Skeletal muscle satellite cell (primary cell): ENCODE measurements at regions not wholly inside any gene's neighbourhood (a gene's known extent, or its start where the extent isn't known, plus 50 kb on each side); places are given as distances from the start of the nearest gene placed in this dataset.
"Not testable (repeated sequence)": the region's sequence is repeated elsewhere in the genome, so short reads cannot be mapped to it uniquely, and the experiment has no call there.

Experiments used
- H3K27me3 ChIP-seq: 2 replicates; pipeline ENCODE4 v1.7.0; 2013; ENCODE audit warnings: low read length; ENCODE audit not compliant: control insufficient read depth, insufficient read depth
- H3K36me3 ChIP-seq: 2 replicates; pipeline ENCODE4 v1.7.0; 2013; ENCODE audit warnings: mild to moderate bottlenecking, control low read depth, low read length; ENCODE audit not compliant: insufficient read depth
- H3K4me1 ChIP-seq: 2 replicates; pipeline ENCODE4 v1.7.0; 2013; ENCODE audit warnings: low read length; ENCODE audit not compliant: control insufficient read depth, insufficient read depth
- H3K4me2 ChIP-seq: 2 replicates; pipeline ENCODE4 v1.7.0; 2013; ENCODE audit warnings: mild to moderate bottlenecking, low read length
- H3K4me3 ChIP-seq: 2 replicates; pipeline ENCODE4 v1.7.0; 2013; ENCODE audit warnings: low read length
- H3K9ac ChIP-seq: 2 replicates; pipeline ENCODE4 v1.7.0; 2013; ENCODE audit warnings: mild to moderate bottlenecking, low read depth, low read length, moderate library complexity
- H3K9me3 ChIP-seq: replicated peaks from 2 replicates; pipeline ENCODE4 v1.7.0; 2013; ENCODE audit warnings: mild to moderate bottlenecking, control low read depth, low read length

GRCh38 chr10:29702273-29703164, 67.7 kb upstream of the SVIL start:
- H3K4me1 ChIP-seq, result peaks cover 10% of the 10 kb centered on the region
- no peaks in the 10 kb centered on the region for H3K9me3 ChIP-seq
- H3K9ac ChIP-seq, result no peak overlapping the region
- H3K36me3 ChIP-seq, result no peaks in the 10 kb centered on the region
- H3K4me2 ChIP-seq, result peak overlapping the region; percentile 29
- no peak overlapping the region for H3K4me3 ChIP-seq
- no peaks in the 10 kb centered on the region for H3K27me3 ChIP-seq

DNA sequence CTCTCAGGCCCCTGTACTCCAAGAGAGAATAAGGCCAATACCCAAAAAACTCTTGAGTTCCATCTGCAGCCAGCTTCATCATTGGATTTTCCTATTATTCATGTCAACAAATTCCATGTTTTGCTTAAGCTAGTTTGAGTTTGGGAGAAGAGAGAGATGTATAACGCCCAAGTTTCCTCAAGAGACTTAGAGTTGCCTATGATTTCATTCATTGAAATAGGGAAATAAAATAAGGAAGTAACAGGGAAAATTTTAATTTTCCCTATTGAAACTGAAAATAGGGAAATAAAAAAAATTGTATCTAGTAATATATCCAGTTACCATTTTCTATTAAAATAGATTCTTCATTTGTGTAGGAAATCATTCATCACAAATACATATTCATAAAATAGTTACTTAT, 66.5 kb upstream of the SVIL start:
- peaks cover 10% of the 10 kb centered on the region for H3K4me1 ChIP-seq
- no peak overlapping the region for H3K4me3 ChIP-seq
- no peaks in the 10 kb centered on the region for H3K27me3 ChIP-seq
- H3K36me3 ChIP-seq, result no peaks in the 10 kb centered on the region
- no peak overlapping the region for H3K4me2 ChIP-seq
- no peaks in the 10 kb centered on the region for H3K9me3 ChIP-seq
- H3K9ac ChIP-seq, result no peak overlapping the region

DNA sequence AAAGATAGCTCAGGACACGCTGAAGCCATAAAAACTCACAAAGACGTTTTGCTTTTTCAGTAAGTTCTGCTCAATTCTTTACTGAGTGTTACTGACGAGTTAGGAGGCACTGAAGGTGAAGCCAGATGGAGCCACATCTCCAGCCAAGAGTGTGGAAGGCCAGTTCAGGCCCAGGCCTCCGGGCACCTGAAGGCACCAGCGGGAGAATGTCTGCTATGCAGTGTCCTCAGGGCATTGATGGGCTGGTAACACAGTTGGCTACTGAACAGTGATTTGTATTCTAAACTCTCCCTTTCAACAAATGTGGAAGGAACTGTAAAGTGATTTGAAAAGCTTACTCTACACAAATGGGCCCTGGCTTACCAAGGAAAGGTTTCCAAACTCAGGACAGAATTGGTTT, 64.8 kb upstream of the SVIL start:
- Histone ChIP-seq H3K4me1 (peaks cover 10% of the 10 kb centered on the region), H3K4me3 (no peak overlapping the region), H3K27me3 (no peaks in the 10 kb centered on the region), H3K9ac (no peak overlapping the region), H3K36me3 (no peaks in the 10 kb centered on the region), H3K9me3 (no peaks in the 10 kb centered on the region), H3K4me2 (no peak overlapping the region)

GRCh38 chr10:29698773-29699490, 64.2 kb upstream of the SVIL start:
- H3K27me3 ChIP-seq, result no peaks in the 10 kb centered on the region
- H3K4me2 ChIP-seq, result no peak overlapping the region
- peaks cover 10% of the 10 kb centered on the region for H3K4me1 ChIP-seq
- H3K4me3 ChIP-seq, result no peak overlapping the region
- H3K9me3 ChIP-seq, result no peaks in the 10 kb centered on the region
- no peaks in the 10 kb centered on the region for H3K36me3 ChIP-seq
- no peak overlapping the region for H3K9ac ChIP-seq

DNA sequence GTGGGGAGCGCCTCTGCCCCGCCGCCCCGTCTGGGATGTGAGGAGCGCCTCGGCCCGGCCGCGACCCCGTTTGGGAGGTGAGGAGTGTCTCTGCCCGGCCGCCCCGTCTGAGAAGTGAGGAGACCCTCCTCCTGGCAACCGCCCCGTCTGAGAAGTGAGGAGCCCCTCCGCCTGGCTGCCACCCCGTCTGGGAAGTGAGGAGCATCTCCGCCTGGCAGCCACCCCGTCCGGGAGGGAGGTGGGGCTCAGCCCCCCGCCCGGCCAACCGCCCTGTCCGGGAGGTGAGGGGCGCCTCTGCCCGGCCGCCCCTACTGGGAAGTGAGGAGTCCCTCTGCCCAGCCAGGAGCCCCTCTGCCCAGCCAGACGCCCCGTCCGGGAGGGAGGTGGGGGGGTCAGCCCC, 61.8 kb upstream of the SVIL start:
- not testable (repeated sequence) for H3K9ac ChIP-seq, H3K36me3 ChIP-seq, H3K9me3 ChIP-seq, H3K4me3 ChIP-seq, H3K27me3 ChIP-seq, H3K4me2 ChIP-seq, H3K4me1 ChIP-seq

DNA sequence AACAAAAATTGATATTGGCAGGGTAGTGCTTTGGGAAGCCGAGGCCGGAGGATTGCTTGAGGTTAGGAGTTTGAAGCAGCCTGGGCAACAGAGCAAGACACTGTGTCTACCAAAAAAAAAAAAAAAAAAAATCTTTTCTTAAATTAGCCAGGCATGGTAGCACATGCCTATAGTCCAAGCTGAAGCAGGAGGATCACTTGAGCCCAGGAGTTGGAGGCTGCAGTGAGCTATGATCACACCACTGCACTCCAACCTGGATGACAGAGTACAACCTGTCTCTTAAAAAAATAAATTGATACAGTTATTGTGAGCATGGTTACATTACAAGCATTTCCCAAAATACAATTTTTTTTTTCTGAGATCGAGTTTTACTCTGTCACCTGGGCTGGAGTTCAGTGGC, 59.4 kb upstream of the SVIL start:
- no peak overlapping the region for H3K9ac ChIP-seq
- peaks cover 13% of the 10 kb centered on the region for H3K4me1 ChIP-seq
- H3K27me3 ChIP-seq, result no peaks in the 10 kb centered on the region
- H3K4me3 ChIP-seq, result no peak overlapping the region
- no peaks in the 10 kb centered on the region for H3K36me3 ChIP-seq
- no peaks in the 10 kb centered on the region for H3K9me3 ChIP-seq
- H3K4me2 ChIP-seq, result no peak overlapping the region

DNA sequence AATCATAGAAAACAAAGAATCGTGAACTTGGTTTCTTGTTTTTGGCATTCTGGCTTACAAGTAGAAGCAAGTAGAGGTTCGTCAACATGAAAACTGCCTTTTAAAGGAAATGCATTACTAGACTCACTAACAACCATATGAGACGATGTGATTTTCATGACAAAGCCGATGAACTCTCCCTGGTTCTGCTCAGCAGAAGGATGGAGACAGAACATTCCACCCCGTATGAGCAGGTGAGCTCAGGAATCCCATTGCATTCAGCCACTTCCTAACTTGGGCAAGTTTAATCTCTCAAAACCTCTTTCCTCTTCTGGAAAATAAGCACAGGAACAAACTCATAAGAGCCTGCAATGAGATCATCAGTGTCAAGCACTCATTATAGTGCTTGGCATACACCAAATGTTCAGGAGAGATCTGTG, 57.4 kb upstream of the SVIL start:
- Histone ChIP-seq H3K4me1 (peaks cover 26% of the 10 kb centered on the region), H3K9ac (no peak overlapping the region), H3K36me3 (no peaks in the 10 kb centered on the region), H3K4me3 (no peak overlapping the region), H3K4me2 (peak overlapping the region; percentile 42), H3K27me3 (no peaks in the 10 kb centered on the region), H3K9me3 (no peaks in the 10 kb centered on the region)

DNA sequence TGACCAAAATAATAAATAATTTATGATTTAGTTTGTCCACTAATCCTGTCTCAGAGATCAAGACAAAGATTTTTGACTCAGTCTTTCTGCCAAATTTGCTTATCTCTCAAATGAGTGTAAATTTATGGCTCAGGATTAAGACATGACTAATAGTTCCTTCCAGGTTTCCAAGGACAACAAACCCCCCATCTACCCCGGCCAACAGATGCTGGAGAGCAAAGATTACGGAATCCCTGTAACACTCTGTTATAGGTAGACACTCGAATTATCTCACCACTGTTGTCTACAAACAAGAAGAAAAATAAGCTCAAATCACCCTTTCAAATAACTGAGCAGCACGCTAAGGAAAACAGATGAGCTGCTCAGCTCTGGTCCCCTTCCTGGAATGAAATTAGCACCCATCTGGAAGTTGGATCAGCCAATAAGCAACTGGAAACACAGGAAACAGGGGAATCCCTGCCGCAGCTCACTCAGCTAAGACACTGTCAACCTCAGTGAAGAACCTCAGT, 56.8 kb upstream of the SVIL start:
- H3K9me3 ChIP-seq, result no peaks in the 10 kb centered on the region
- H3K9ac ChIP-seq, result no peak overlapping the region
- peak overlapping the region; percentile 42 for H3K4me2 ChIP-seq
- no peak overlapping the region for H3K4me3 ChIP-seq
- no peaks in the 10 kb centered on the region for H3K36me3 ChIP-seq
- no peaks in the 10 kb centered on the region for H3K27me3 ChIP-seq
- H3K4me1 ChIP-seq, result peaks cover 26% of the 10 kb centered on the region

GRCh38 chr10:29689001-29689400, 54.2 kb upstream of the SVIL start:
- Histone ChIP-seq H3K4me3 (no peak overlapping the region), H3K4me1 (peaks cover 26% of the 10 kb centered on the region), H3K27me3 (no peaks in the 10 kb centered on the region), H3K9me3 (no peaks in the 10 kb centered on the region), H3K9ac (no peak overlapping the region), H3K4me2 (peak overlapping the region; percentile 32), H3K36me3 (no peaks in the 10 kb centered on the region)

GRCh38 chr10:29688230-29688661, 53.5 kb upstream of the SVIL start:
- no peaks in the 10 kb centered on the region for H3K36me3 ChIP-seq
- H3K4me2 ChIP-seq, result peak overlapping the region; percentile 32
- H3K4me3 ChIP-seq, result no peak overlapping the region
- no peaks in the 10 kb centered on the region for H3K27me3 ChIP-seq
- H3K9ac ChIP-seq, result no peak overlapping the region
- H3K9me3 ChIP-seq, result no peaks in the 10 kb centered on the region
- peaks cover 26% of the 10 kb centered on the region for H3K4me1 ChIP-seq

DNA sequence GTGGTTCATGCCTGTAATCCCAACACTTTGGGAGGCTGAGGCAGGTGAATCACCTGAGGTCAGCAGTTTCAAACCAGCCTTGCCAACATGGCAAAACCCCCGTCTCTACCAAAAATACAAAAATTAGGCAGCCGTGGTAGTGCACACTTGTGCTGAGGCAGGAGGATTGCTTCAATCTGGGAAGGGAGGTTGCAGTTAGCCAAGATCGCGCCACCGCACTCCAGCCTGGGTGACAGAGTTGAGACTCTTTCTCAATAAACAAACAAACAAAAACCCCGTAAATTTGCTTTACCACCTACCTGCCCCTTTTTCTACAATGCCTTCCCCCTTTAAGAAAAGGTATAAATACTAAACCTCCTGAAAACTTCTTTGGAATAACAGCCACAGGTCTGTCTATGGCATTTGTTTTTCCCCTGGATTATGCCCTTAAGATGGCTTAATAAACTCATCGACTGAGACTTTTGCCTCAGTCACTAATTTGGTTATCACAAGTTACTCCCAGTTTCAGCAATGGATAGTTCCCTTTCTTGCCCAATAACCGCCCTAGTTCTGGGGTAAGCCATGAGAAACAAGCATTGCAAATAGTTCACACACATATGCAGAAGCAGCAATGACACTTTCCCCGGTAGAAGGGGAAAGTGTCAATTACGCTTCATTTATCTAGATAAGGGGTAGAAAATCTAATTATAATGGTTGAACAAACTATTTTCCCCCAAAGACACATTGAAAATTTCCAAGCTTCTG, 52.8 kb upstream of the SVIL start:
- Histone ChIP-seq H3K4me3 (no peak overlapping the region), H3K9ac (no peak overlapping the region), H3K36me3 (no peaks in the 10 kb centered on the region), H3K4me2 (peak overlapping the region; percentile 32), H3K27me3 (no peaks in the 10 kb centered on the region), H3K4me1 (peaks cover 26% of the 10 kb centered on the region), H3K9me3 (no peaks in the 10 kb centered on the region)
